Erythroblast (primary cell): ENCODE measurements at regions not wholly inside any gene's neighbourhood (a gene's known extent, or its start where the extent isn't known, plus 50 kb on each side); places are given as distances from the start of the nearest gene placed in this dataset.

Experiments
- GATA1 ChIP-seq: IDR thresholded peaks from 2 replicates; pipeline ENCODE4 v1.6.1; 2011; ENCODE audit warnings: low read depth, mild to moderate bottlenecking, control low read depth, low read length, moderate library complexity
- POLR2A ChIP-seq: IDR thresholded peaks from 2 replicates; pipeline ENCODE4 v1.6.1; 2011; ENCODE audit warnings: mild to moderate bottlenecking, low read length

DNA sequence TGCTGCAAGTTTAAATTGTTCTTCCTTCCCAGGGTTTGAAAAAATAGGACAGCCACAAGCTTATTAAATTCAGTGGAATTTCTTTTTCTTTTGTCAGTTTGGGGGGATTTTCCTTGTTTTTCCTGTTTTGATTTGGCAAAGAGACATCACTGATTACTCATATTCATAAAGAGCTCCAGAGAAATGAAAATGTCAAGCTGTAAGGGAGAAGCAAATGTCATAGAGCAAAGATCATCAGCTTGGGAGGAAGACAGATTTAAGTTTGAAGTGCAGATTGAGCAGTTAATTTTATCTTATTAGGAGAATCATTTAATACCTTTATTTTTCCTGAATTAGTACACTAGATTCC lies 255.8 kb upstream of the PHYHIPL start:
- TF ChIP-seq POLR2A: no peak
- no peak for TF ChIP-seq GATA1
